Effector CD4-positive, alpha-beta T cell (primary cell): ENCODE measurements at regions not wholly inside any gene's neighbourhood (a gene's known extent, or its start where the extent isn't known, plus 50 kb on each side); places are given as distances from the start of the nearest gene placed in this dataset.

Source experiments
- DNase-seq: peaks from one replicate; pipeline ENCODE4 v3.0.0-alpha.2; 2020

DNA sequence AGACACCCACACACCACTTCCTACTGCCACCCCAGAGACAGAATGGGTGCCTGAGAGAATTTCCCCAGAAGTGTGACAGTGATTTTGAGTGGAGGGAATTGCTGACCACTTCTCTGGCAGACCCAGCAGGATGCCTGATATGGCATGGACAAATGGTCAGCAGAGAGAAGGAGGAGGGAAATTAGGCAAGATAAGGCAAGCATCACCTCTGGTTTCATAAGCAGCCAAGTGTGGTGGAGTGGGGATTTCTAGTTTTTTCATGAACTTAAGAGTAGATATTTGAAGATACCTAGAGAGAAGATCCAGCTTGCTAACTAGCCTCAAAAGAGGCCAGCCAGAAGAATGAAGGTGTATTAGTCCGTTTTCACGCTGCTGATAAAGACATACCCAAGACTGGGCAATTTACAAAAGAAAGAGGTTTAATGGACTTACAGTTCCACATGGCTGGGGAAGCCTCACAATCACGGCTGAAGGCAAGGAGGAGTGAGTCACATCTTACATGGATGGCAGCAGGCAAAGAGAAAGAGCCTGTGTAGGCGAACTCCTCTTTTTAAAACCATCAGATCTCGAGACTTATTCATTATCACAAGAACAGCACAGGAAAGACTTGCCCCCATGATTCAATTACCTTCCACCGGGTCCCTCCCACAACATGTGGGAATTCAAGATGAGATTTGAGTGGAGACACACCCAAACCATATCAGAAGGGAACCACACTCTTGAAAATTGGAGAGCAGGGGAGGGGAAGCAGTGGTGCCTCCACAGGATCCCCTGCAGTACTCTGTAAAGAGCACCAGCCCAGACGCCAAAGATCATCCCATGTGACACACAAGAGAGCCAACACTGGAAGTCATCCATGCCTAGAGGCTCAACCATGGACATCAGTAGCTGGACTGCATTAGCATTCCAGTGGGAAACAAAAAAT, 64.2 kb downstream of the RBM43 start:
- DNase-seq: no peak

DNA sequence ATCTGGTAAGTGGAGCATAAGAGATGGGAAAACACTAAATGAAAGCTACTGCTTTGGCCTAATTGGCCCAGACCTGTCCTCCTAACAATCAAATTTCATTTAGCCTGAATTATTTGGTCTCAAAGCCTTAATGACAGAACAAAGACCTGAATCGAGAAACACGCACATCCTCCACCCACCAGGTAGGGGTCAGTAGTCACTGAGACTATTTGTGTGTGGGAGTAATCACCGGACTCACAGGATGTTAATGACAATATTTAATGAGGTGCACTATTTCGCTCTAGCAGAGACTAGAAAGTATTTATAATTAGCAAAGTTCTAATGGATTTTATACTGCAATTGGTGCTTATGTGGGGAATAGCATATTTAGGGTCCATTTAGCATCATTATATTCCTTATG, 68.1 kb downstream of the RBM43 start:
- DNase-seq: no peak

DNA sequence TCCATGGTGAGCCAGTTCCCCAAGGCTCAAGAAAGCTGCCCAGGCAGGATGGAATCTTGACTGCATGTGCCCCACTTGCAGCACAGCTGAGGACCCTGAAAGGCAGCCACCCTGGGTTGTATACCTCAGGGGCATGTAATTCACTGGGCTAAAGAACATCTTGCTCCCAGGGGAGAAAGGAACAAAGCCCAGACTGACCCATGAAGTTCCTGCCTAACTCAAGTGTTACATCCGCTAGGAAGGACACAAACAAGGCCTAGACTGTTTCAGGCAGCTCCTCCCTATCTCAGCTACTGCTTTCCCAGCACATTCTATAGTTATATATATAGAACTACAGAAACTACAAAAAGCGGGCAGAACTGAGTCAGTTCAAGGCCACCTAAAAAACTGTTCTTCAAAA, 69.0 kb downstream of the RBM43 start:
- no peak for DNase-seq

DNA sequence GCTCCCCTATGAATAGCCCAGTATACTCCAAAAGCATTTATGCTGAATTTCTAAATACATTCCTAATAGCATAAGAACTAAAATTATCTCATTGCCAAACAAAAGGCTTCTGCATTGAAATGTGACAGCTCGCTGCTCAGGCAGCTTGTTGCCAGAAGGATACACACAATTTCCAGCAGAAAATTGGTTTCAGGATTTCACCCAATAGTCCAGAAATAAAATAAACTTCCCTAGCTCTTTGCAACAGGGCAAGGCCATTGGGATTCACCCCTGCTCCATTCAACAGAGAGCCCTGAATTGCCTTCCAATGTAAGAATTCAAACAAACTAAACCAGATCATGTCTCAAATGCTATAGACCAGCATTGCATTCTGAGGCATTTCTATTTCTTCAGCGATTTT, 70.7 kb downstream of the RBM43 start:
- DNase-seq: no peak

DNA sequence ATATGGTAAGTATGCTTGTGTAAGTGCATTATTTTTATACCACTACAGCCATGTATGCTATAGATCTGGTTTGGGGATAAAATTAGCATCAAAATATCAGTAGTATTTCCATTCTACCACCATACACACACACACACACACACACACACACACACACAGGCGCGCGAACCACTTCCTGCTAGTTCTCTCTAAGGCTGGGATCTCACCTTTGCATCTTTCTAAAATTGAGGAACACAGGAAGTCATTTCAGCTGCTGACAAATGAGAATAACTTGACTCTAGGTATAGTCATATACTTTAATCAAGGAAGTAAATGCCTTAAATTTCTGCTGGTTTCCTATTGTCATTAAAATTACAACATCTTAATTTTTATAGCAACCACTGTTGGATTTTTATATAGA, 72.5 kb downstream of the RBM43 start:
- DNase-seq: peak; percentile 7

DNA sequence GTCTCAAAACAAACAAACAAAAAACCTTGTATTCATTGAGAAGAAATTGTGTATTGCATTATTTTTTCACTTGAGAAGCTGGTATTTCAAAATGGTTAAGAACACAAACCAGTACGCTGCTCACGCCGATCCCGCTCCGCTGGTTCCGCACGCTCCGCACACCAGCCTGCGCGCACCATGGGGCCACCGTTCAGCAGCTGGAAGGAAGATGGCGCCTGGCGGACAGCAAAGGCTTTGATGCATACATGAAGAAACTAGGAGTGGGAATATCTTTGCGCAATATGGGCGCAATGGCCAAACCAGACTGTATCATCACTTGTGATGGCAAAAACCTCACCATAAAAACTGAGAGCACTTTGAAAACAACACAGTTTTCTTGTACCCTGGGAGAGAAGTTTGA, 75.7 kb downstream of the RBM43 start:
- no peak for DNase-seq

DNA sequence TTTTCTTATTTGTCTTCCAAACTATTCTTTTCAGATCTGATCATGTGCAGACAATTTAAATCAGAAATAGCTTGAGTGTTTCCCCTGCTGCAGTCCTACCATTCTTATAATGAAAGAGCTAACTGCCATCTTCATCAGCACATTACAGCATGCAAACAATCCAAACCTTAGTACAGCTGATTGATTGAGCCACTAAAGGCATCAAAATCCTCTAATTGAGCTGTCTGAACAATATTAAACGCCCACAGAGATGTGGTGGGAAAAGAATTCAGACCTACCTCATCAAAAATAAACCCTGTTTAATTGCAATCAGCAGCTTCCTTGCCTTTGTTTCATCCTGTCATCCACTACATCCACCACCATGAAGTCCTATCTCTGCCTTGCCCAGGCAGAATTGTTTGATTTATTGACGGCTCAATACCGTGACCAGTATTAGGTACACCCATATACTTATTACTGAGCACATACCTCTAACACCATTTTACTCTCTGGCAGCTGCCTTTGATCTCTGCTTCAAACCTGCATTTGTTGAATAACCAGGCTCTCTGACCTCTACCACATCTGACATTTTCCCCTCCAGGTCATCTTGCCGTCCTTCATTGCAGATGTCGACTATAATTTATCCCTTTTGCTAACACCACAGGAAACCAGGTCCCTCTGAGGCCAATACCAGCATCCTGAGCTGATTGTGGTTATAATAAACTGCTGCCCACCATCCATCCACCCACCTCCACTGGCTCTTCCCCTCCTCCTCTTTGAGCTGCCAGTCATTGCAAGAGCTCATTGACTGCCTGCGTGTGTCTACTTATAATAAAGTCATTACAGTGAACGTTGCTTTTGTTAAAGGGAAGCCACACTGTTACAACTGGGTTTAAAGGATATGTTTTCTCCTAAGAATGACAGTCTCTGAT, 78.5 kb downstream of the RBM43 start:
- DNase-seq: no peak

DNA sequence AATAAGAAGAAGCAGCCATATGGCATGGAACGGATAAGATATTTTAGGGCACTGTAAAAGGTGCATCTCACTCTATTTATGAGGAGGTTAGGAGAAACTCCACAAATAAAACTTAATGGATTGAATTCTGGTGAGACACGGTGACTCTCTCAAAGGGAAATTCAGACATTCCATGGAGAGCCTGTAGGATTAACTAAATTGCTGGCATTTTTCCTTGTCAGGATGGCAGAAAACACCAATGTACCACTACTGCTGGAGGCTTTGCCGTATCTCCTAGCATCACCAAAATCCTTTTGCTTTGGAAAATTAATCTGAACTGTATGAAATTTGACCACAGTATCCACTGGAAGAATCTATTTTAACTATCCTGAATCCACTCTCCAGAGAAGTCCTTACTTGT, 79.3 kb downstream of the RBM43 start:
- no peak for DNase-seq

DNA sequence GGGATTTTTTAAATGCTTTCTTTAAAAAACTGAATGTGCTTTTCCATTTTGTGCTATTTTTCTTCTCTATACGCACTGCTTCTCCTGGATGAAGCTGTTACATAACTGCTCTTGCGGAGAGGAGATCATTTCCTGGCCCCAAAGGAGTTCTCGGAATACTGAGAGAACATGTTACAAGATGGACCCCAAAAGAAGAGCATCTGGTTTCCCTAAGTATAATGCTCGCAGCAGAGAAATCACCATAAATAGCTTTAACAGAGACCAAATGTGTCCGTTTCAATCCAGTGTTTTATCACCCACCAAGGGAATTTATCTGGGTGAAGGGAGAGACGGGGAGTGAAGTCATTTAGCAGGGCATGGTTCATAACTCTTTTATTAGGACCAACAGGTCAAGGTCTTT, 80.1 kb downstream of the RBM43 start:
- DNase-seq: no peak

DNA sequence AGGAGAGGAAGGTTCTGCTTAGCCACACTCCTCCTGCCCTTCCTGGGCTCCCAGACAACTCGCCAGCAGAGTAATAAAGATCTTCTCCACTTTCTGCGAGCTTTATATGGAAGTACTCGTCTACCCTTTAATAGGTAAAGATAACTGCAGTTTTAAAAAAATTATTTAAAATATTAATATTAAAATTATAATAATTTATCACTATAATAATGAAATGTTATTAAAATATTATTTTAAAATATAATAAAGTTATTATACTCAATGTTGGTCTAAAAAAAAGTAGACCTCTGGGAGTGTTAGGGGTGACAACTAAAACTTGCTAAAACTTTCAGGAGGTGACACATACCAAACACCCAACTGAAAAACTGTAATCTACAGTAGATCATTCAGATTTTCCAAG, 81.5 kb downstream of the RBM43 start:
- no peak for DNase-seq

DNA sequence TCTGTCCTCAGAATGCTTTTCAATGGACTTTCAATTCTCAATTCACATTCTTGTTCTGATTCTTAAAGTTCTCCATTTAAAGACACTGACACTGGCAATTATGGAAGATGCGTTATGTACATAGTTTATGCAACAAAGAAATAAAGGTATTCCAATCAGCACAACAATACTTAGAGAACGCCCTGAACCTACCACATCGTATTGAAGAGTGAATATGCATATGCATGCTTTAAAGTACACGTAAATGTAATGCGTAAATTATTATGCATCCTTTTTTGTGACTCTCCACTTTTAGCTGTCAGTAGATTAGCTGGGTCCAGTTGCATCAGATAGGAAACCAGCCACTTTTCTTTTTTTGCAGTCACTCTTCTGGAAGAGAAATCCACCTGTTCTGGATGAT, 83.5 kb downstream of the RBM43 start:
- no peak for DNase-seq

DNA sequence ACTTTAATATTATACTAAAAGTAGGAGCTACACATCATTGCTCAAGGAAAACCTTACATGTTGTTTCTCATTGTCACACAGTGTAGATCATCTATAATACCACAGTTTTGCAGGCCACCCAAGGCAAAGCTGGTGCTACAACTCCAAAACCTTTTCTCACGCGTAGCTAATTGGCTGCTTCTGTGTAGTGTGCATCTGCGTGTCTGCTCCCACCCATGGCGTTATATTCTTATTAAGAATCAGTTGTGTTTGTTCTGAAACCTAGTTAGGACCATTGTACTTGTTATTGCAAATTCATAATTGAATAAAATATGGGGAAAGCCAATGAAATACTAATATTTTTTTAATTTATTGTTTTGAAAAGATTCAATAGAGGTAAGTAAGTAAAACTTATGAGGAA, 83.9 kb downstream of the RBM43 start:
- no peak for DNase-seq

DNA sequence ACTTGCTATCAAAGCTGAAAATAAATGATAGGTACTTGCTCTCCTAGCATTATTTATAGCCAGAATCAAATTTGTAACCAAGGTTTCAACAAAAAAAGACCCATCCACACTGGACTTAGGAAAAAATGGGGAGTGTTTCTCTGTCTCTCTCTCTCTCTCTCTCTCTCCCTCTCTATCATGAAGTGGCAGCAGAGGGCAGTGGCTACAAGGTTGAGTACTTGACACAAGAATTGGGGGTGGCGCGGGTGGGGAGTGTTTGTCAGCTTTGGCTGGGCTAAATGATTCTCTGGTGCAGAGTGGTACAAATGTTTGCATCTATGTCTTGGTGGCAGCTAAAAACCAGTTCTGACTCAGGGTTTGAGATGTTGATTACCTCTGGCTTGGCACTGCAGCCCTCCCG, 85.0 kb downstream of the RBM43 start:
- no peak for DNase-seq

DNA sequence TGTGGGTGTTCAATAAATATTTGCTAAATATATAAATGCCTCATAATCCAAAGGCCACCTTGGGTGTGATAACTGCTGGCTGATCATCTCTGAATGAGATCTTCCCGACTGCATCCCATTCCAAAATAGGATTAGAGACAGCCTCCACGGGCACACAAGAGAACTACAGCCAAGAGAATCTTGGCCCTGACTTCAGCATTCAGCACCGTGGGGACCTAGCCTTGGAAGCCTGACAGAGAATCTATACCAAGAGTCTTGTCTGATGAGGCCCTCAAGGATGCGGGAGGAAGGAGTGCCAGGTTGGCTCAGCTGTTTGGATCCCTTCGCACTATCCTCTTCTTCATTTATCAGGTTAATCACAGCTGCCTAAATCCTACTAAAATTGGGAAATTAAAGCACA, 85.8 kb downstream of the RBM43 start:
- no peak for DNase-seq

DNA sequence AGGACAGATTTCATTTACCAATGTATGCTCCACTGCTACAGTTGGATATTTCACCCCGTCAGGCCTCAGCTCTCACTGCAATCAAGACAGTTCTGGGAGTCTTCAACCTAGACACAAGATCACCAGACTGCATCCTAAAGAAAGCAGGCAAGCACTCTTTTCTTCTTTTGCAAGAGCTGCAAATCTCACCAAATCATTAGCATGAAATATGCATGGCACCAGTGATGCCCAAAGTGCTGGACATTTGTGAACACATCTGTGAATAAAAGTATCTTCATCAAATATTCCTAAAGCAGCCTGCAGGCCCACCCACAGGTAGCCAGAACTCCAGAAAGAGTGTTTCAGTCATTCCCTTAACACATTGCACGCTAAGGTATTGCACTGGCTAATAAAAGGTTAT, 87.5 kb downstream of the RBM43 start:
- DNase-seq: no peak

DNA sequence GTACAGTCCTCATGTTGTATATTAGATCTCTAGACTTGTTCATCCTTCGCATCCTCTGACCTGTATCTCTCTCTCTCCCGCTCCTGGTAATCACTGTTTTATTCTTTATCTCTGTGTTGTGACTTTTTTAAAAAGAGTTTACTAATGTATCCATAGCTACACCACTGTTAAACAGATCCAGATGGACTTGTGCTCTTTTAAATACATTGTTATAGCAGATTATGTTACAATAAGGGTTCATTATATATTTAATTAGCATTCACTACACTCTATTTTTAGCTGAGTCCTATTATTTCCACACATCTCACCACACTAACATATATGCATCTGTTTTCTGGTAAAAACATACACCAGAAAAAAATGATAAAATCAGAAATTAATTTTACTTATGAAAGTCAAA, 90.5 kb downstream of the RBM43 start:
- DNase-seq: no peak

DNA sequence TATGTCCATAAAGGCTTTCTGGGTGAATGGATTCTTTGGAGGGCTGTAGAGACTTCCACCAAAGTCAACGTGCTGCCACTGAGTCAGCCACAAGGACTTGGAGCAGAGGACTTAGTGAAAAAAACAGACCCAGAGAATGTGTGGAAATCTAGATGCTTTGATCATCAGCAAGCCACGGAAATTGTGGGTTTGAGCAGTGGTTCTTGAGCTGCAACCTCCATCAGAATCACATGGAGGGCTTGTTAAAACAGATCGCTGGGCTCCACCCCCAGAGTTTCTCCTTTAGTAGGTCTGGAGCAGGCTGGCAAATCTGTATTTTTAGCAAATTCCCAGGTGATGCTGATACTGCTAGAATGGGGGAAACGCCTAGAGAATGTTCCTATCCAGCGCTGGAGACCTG, 95.3 kb downstream of the RBM43 start:
- no peak for DNase-seq

DNA sequence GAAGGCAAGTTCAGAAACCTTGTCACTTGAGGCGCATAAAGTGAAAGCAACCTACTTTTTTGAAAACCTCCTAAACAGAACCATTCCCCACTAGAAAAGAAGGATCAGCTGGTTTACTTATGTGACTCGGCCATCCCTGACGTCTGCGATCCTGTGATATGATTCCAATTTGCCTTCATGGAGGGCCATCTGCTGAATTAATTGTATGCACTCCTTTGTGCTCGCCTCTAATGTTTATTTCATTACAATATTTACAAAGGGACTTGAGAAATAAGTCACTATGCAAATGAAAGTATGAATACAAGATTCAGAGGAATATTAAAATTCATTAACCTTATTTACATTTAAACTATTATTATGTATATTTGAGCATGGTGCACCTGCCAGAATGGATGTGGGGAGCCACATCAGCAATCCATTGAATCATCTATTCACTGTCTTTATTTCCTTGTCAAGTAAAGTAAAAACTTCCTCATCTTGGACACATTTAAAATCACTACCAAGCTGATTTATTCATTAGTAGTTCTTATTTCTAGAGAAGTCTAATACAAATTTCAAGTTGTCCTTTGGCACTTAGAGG, 96.5 kb downstream of the RBM43 start:
- DNase-seq: no peak

DNA sequence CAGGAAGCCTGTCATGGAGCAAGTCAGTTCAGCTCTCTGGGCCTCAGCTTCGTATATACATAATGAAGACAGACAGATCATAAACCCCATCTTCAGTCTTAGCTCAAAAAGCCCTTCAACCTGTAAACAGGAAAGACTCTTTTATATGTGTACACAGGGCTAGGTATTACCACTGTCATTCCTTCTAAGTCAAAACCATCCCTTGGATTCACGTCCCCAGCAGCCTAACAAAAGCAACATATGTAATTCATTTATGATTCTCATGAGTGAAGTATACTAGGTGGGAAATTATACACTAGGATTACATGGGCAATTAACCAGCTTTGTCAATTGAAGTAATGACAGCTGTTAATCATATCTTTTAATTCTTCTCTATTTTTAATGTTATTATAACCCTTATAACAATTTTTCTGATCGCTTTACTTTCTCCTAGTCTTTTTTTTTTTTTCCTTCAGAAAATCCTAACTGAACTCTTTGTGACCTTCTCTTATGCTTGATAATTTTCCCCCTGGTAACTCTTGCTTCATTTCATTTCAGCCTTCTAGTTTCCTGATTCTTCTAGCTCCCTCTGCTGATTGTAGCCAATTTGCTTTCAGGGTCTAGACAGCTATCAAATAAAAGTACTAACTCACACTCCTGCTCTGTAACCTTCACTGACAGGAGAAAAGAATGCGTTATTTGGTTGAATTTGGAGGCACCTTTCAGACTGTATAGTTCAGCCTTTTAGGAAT, 99.7 kb downstream of the RBM43 start:
- DNase-seq: no peak

DNA sequence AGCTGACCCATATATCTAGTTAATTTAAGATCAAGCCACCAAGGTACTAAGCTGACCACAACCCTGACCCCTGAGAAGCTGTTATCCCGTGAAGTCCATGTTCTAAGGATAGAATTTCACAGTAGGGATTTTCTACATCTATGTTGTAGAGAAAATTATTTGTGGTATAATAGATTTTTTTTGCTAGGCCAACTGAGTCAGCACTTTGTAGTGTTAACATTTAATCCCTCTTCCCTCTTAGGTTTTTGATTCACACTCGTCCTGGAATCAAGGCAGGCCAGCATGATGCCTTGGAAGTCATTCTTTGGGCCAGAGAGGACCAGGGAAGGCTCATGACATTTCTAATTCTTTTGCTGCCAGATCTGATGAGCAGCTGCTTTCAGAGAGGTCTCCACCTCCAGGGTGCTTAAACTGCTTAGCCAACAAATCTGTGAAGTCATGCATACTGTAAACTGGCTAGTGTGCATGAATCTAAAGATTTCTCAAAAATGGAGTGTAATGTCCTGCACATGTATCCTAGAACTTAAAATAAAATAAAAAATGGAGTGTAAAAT, 102.5 kb downstream of the RBM43 start:
- no peak for DNase-seq

DNA sequence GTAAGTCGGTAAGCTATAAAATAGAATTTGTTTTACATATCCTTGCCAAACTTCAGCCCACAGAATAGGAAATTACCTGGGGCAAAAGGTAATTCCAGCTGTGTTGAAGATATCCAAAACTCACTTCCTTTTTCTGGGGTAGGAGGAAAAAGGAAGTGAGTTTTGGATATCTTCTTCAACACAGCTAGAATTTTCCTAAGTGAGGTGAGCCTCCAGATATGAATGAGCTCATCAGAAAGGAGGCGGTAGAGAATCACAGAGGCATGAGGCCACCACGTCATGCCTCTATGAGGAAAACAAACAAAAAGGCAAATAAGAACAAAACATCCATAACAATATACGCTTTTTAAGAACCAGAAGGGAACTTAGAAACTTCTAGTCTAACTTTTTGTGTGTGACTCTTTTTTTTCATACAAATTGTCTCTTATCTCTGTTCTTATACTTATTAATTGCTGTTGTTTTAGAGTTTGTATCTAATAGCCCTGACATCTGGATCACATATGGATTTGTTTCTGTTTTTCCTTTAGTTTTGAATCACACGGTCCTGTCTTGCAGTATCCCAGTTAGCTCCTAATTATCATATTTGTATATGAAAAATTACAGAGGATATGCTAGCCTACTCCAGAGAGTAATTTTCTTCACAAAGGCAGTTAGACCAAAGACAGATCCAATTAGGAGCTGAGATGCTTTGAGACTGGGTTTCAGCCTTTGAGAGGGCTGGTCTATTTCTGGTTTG, 104.5 kb downstream of the RBM43 start:
- DNase-seq: no peak

DNA sequence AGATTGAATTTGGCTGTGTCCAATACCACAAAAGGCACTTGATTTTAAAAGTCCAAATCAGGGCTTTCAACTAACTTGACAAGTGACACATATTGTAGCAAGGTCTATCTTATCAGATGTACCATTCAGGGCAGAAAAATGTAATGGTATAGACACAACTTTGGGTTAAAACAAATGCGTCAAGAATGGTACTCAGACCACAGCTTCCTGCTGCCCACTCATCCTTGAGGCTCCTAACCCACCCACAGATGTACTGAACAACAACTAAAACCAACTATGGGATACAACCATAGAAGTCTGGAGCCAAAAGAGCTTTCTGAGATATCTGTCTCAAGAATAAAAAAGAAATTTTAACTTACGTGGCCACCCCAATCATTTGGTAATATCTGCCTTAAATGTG, 105.2 kb downstream of the RBM43 start:
- DNase-seq: no peak
